ENCODE measurements at regions not wholly inside any gene's neighbourhood (a gene's known extent, or its start where the extent isn't known, plus 50 kb on each side); places are given as distances from the start of the nearest gene placed in this dataset.

DNA sequence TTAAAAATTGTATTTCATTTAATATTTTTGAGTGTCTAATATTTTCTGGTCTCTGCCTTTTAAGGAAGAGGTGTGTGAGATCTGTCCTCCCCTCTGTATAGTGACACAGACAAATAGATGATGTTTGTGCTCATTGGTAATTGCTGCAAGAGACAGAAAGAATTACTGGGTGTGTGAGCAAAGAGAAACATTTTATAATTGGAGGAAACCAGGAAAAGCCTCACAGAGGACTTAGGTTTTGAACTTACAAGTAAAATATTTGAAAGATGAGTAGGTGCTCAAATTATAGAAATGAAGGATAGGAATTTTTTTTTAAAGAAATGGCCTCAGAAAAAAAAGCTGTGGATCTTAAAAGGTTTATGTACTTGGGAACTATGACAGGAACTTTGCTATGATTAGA lies 149.8 kb downstream of the SPCS3 start:
- TF ChIP-seq CTCF (IDR thresholded peaks at IDR 0.05) (no peak), REST (IDR thresholded peaks at IDR 0.05; ENCODE audit: insufficient read depth in 1 of 2, low read depth in 2 of 2, low read length in 1 of 2) (no peak), TCF7L2 (IDR thresholded peaks at IDR 0.05; ENCODE audit: low read depth, low read length) (no peak), SIN3A (IDR thresholded peaks at IDR 0.05; ENCODE audit: borderline replicate concordance, insufficient read depth, low read depth, low read length) (no peak)

Measured in Panc1 (cell line).